Memory B cell (primary cell): ENCODE measurements at regions not wholly inside any gene's neighbourhood (a gene's known extent, or its start where the extent isn't known, plus 50 kb on each side); places are given as distances from the start of the nearest gene placed in this dataset.

Experiments used
- ATAC-seq: fragments of 150-1000 bp; cut with Tn5 transposase; 2 replicates; pipeline ENCODE4 v1.10.0; 2021; ENCODE audit warnings: low read depth, mild to moderate bottlenecking, moderate library complexity
- DNase-seq, 2 donors: peaks; one replicate each; pipeline ENCODE4 v3.0.0; 2022; ENCODE audit warnings: low spot score in 2 of 2
- H3K27ac Mint-ChIP-seq: one replicate; pipeline ENCODE4 v1.8.0; 2022; ENCODE audit warnings: mild to moderate bottlenecking, moderate library complexity, mixed read lengths
- H3K27me3 Mint-ChIP-seq: one replicate; pipeline ENCODE4 v1.8.0; 2022; ENCODE audit warnings: mixed read lengths
- H3K36me3 Mint-ChIP-seq: one replicate; pipeline ENCODE4 v1.8.0; 2022; ENCODE audit warnings: mild to moderate bottlenecking, mixed read lengths
- H3K4me1 Mint-ChIP-seq: one replicate; pipeline ENCODE4 v1.8.0; 2022; ENCODE audit warnings: mixed read lengths
- H3K4me3 Mint-ChIP-seq: one replicate; pipeline ENCODE4 v1.8.0; 2022; ENCODE audit warnings: mild to moderate bottlenecking, moderate library complexity, mixed read lengths
- H3K9me3 Mint-ChIP-seq: one replicate; pipeline ENCODE4 v1.8.0; 2022; ENCODE audit warnings: mixed read lengths

GRCh38 chr11:104830508-104830907 lies 67.8 kb downstream of the CASP12 start:
- ATAC-seq, result no peak
- H3K27ac Mint-ChIP-seq, result no peak overlapping the region
- no peaks in the 10 kb centered on the region for H3K27me3 Mint-ChIP-seq
- peaks cover 12% of the 10 kb centered on the region for H3K4me1 Mint-ChIP-seq
- DNase-seq, result no peak
- no peak overlapping the region for H3K4me3 Mint-ChIP-seq
- no peaks in the 10 kb centered on the region for H3K36me3 Mint-ChIP-seq
- peaks cover 6% of the 10 kb centered on the region for H3K9me3 Mint-ChIP-seq

- H3K4me1 Mint-ChIP-seq, result peaks cover 12% of the 10 kb centered on the region
- no peak for DNase-seq
Measured at GRCh38 chr11:104830080-104830479, 68.2 kb downstream of the CASP12 start.

GRCh38 chr11:104826772-104827171 lies 71.5 kb downstream of the CASP12 start:
- no peaks in the 10 kb centered on the region for H3K9me3 Mint-ChIP-seq
- H3K4me1 Mint-ChIP-seq, result peaks cover 4% of the 10 kb centered on the region
- no peak overlapping the region for H3K27ac Mint-ChIP-seq
- DNase-seq (no peak), ATAC-seq (no peak)
- H3K27me3 Mint-ChIP-seq, result no peaks in the 10 kb centered on the region
- no peaks in the 10 kb centered on the region for H3K36me3 Mint-ChIP-seq
- no peak overlapping the region for H3K4me3 Mint-ChIP-seq

More at GRCh38 chr11:104830080-104830479, 68.2 kb downstream of the CASP12 start:
- Mint-ChIP-seq H3K36me3 (no peaks in the 10 kb centered on the region), H3K27ac (no peak overlapping the region), H3K27me3 (no peaks in the 10 kb centered on the region), H3K4me3 (no peak overlapping the region), H3K9me3 (peaks cover 6% of the 10 kb centered on the region)
- no peak for ATAC-seq

GRCh38 chr11:104823657-104824056 lies 74.6 kb downstream of the CASP12 start:
- ATAC-seq, result no peak
- Mint-ChIP-seq H3K36me3 (no peaks in the 10 kb centered on the region), H3K9me3 (no peaks in the 10 kb centered on the region), H3K27ac (no peak overlapping the region), H3K4me1 (peaks cover 3% of the 10 kb centered on the region), H3K4me3 (no peak overlapping the region), H3K27me3 (no peaks in the 10 kb centered on the region)
- no peak for DNase-seq

GRCh38 chr11:104820431-104820830 lies 77.8 kb downstream of the CASP12 start:
- Mint-ChIP-seq H3K4me1 (peaks cover 3% of the 10 kb centered on the region), H3K36me3 (no peaks in the 10 kb centered on the region), H3K27me3 (no peaks in the 10 kb centered on the region), H3K9me3 (no peaks in the 10 kb centered on the region), H3K27ac (no peak overlapping the region), H3K4me3 (no peak overlapping the region)
- ATAC-seq, result no peak
- no peak for DNase-seq

GRCh38 chr11:104819603-104820002 lies 78.7 kb downstream of the CASP12 start:
- Mint-ChIP-seq H3K27me3 (no peaks in the 10 kb centered on the region), H3K4me1 (peaks cover 3% of the 10 kb centered on the region), H3K9me3 (no peaks in the 10 kb centered on the region), H3K4me3 (no peak overlapping the region), H3K27ac (no peak overlapping the region), H3K36me3 (no peaks in the 10 kb centered on the region)
- DNase-seq, result no peak
- no peak for ATAC-seq

- Mint-ChIP-seq H3K27me3 (no peaks in the 10 kb centered on the region), H3K27ac (no peak overlapping the region), H3K9me3 (no peaks in the 10 kb centered on the region), H3K4me3 (no peak overlapping the region), H3K36me3 (no peaks in the 10 kb centered on the region), H3K4me1 (peaks cover 3% of the 10 kb centered on the region)
- ATAC-seq (no peak), DNase-seq (no peak)
Measured at GRCh38 chr11:104819107-104819506, 79.2 kb downstream of the CASP12 start.

GRCh38 chr11:104817973-104818372 lies 80.3 kb downstream of the CASP12 start:
- no peak for ATAC-seq

GRCh38 chr11:104813532-104813931 lies 84.7 kb downstream of the CASP12 start:
- H3K4me3 Mint-ChIP-seq, result no peak overlapping the region
- ATAC-seq, result no peak
- H3K4me1 Mint-ChIP-seq, result no peaks in the 10 kb centered on the region
- DNase-seq, result no peak
- no peak overlapping the region for H3K27ac Mint-ChIP-seq
- no peaks in the 10 kb centered on the region for H3K36me3 Mint-ChIP-seq
- H3K9me3 Mint-ChIP-seq, result no peaks in the 10 kb centered on the region
- no peaks in the 10 kb centered on the region for H3K27me3 Mint-ChIP-seq

More at GRCh38 chr11:104817973-104818372, 80.3 kb downstream of the CASP12 start:
- peaks cover 3% of the 10 kb centered on the region for H3K4me1 Mint-ChIP-seq
- no peak overlapping the region for H3K27ac Mint-ChIP-seq
- H3K27me3 Mint-ChIP-seq, result no peaks in the 10 kb centered on the region
- H3K36me3 Mint-ChIP-seq, result no peaks in the 10 kb centered on the region
- H3K9me3 Mint-ChIP-seq, result no peaks in the 10 kb centered on the region
- no peak for DNase-seq
- H3K4me3 Mint-ChIP-seq, result no peak overlapping the region

- H3K9me3 Mint-ChIP-seq, result no peaks in the 10 kb centered on the region
Measured at GRCh38 chr11:104812103-104812788, 86.0 kb downstream of the CASP12 start.

GRCh38 chr11:104803776-104804175 lies 94.5 kb downstream of the CASP12 start:
- peak overlapping the region; percentile 5 for H3K27ac Mint-ChIP-seq
- DNase-seq, result no peak
- no peak overlapping the region for H3K4me3 Mint-ChIP-seq
- peaks cover 2% of the 10 kb centered on the region for H3K36me3 Mint-ChIP-seq
- no peaks in the 10 kb centered on the region for H3K9me3 Mint-ChIP-seq
- no peaks in the 10 kb centered on the region for H3K27me3 Mint-ChIP-seq
- peaks cover 12% of the 10 kb centered on the region for H3K4me1 Mint-ChIP-seq
- ATAC-seq, result no peak

More at GRCh38 chr11:104812103-104812788, 86.0 kb downstream of the CASP12 start:
- ATAC-seq (no peak), DNase-seq (no peak)
- H3K4me3 Mint-ChIP-seq, result no peak overlapping the region
- H3K27ac Mint-ChIP-seq, result no peak overlapping the region
- no peaks in the 10 kb centered on the region for H3K4me1 Mint-ChIP-seq
- H3K27me3 Mint-ChIP-seq, result no peaks in the 10 kb centered on the region
- no peaks in the 10 kb centered on the region for H3K36me3 Mint-ChIP-seq

- Mint-ChIP-seq H3K36me3 (peaks cover 7% of the 10 kb centered on the region), H3K9me3 (peaks cover 3% of the 10 kb centered on the region), H3K27me3 (no peaks in the 10 kb centered on the region), H3K27ac (peak overlapping the region; percentile 93), H3K4me1 (peaks cover 15% of the 10 kb centered on the region), H3K4me3 (peak overlapping the region; percentile 71)
- DNase-seq, result no peak
- ATAC-seq, result peak; percentile 77
Measured at GRCh38 chr11:104799251-104799650, 99.0 kb downstream of the CASP12 start.

GRCh38 chr11:104798789-104799188 lies 99.5 kb downstream of the CASP12 start:
- Mint-ChIP-seq H3K27ac (peak overlapping the region; percentile 93), H3K27me3 (no peaks in the 10 kb centered on the region), H3K9me3 (peaks cover 3% of the 10 kb centered on the region), H3K4me3 (peak overlapping the region; percentile 69), H3K36me3 (peaks cover 7% of the 10 kb centered on the region), H3K4me1 (peaks cover 15% of the 10 kb centered on the region)
- peak; percentile 87 for ATAC-seq
- no peak for DNase-seq

- ATAC-seq (no peak), DNase-seq (no peak)
- Mint-ChIP-seq H3K4me1 (peaks cover 12% of the 10 kb centered on the region), H3K27ac (no peak overlapping the region), H3K36me3 (peaks cover 7% of the 10 kb centered on the region), H3K9me3 (peaks cover 3% of the 10 kb centered on the region), H3K27me3 (no peaks in the 10 kb centered on the region), H3K4me3 (no peak overlapping the region)
Measured at GRCh38 chr11:104796301-104796700, 102.0 kb downstream of the CASP12 start.
